ENCODE measurements at regions not wholly inside any gene's neighbourhood (a gene's known extent, or its start where the extent isn't known, plus 50 kb on each side); places are given as distances from the start of the nearest gene placed in this dataset.

DNA sequence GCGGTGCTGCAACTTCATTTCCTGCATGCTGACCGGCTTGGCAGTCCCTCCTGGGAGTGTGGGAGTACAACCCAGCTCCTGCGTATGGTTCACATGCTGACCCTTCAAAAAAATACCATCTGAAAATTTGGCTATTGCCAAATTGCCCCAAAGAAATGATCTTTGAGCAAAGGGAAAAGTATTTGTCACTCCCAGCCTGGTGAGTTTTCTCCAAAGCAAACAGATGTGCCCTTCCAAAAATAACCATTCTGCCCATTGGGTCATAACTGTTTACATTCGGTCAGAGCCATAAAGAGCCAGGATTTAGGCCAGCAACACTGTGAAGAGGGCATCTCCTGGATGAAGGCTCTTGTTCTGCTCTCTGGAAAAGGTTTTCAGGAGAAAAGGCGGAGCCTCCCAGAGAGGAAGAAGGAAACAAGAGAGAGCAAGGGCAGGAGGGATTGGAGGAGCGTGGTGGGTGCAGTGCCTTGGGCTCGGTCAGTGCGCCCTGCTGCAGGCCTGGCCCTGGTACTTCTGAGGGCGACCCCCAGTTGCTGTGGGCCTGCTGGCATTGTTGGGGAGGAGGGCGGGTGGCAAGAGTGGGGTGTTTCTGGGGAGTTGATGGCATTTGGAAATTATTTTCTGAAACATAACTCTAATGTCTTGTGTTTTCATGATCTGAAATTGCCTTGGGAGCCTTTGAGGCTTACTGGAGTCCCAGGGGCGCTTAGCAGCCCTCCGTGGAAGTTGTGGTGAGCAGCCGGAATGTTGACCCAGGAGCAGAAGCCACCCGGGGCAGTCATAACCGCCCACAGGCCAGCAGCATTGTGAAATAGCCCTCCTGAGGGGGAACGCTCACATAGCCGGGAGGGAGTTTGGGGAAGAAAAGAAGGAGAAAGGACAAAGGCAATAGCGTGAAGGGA, 248.4 kb downstream of the MYLK4 start (continued):
- no peak for TF ChIP-seq KIAA2018 (CRISPR knock-in tag; IDR thresholded peaks at IDR 0.05; ENCODE audit: borderline replicate concordance)

GRCh38 chr6:2497922-2498623, 252.6 kb downstream of the MYLK4 start:
- ATAC-seq: no peak
- POLR2A ChIA-PET: no interaction called here
- intact Hi-C loops (cut with micrococcal nuclease; ENCODE audit: unreplicated experiment) (no loop called here), in situ Hi-C loops (cut with HindIII; ENCODE audit: extremely low pct_ligation_motif_present, low pct_unique_long_range_greater_than_20kb) (no loop called here)
- Histone ChIP-seq H3K79me2 (ENCODE audit: insufficient read depth, low read length) (no peaks in the 10 kb centered on the region), H2AFZ (ENCODE audit: low read length) (no peak overlapping the region), H3K4me3 (replicated peaks in 1 of 3; ENCODE audit: insufficient read depth in 1 of 3, low read depth in 2 of 3, low read length in 3 of 3) (no peak overlapping the region), H4K20me1 (ENCODE audit: insufficient read depth, low read length) (no peaks in the 10 kb centered on the region), H3K9me3 (ENCODE audit: low read length) (no peaks in the 10 kb centered on the region), H3K4me2 (ENCODE audit: low read depth, low read length) (no peak overlapping the region), H3K4me1 (ENCODE audit: insufficient read depth, low read length) (peaks cover 16% of the 10 kb centered on the region), H3K27me3 (ENCODE audit: control insufficient read depth in 1 of 2, insufficient read depth in 2 of 2, low read length in 2 of 2) (no peaks in the 10 kb centered on the region; a peak in 1 of 5 replicates), H3K27ac (ENCODE audit: extremely low read length, insufficient read depth, low read length) (no peak overlapping the region), H3K9ac (ENCODE audit: insufficient read depth, low read depth, low read length) (no peak overlapping the region), H3K36me3 (replicated peaks in 1 of 2; ENCODE audit: control insufficient read depth in 1 of 2, insufficient read depth in 2 of 2, low read length in 2 of 2) (no peaks in the 10 kb centered on the region)
- BruUV-seq (replicated peaks): no TSS peak
- CTCF ChIA-PET (ENCODE audit: low intra/inter-chr PET ratio, low total read pairs): no interaction called here
- FAIRE-seq: no peak
- no peak for DNase-seq (ENCODE audit: low spot score)
- 44% methylated on average over 11 of the region's 11 CpGs for WGBS (ENCODE audit: low lambda C conversion rate)
- TF ChIP-seq, protein P1, sequence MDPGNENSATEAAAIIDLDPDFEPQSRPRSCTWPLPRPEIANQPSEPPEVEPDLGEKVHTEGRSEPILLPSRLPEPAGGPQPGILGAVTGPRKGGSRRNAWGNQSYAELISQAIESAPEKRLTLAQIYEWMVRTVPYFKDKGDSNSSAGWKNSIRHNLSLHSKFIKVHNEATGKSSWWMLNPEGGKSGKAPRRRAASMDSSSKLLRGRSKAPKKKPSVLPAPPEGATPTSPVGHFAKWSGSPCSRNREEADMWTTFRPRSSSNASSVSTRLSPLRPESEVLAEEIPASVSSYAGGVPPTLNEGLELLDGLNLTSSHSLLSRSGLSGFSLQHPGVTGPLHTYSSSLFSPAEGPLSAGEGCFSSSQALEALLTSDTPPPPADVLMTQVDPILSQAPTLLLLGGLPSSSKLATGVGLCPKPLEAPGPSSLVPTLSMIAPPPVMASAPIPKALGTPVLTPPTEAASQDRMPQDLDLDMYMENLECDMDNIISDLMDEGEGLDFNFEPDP (CRISPR knock-in tag; conservative IDR thresholded peaks at IDR 0.05): no peak
- TF ChIP-seq, protein P2, sequence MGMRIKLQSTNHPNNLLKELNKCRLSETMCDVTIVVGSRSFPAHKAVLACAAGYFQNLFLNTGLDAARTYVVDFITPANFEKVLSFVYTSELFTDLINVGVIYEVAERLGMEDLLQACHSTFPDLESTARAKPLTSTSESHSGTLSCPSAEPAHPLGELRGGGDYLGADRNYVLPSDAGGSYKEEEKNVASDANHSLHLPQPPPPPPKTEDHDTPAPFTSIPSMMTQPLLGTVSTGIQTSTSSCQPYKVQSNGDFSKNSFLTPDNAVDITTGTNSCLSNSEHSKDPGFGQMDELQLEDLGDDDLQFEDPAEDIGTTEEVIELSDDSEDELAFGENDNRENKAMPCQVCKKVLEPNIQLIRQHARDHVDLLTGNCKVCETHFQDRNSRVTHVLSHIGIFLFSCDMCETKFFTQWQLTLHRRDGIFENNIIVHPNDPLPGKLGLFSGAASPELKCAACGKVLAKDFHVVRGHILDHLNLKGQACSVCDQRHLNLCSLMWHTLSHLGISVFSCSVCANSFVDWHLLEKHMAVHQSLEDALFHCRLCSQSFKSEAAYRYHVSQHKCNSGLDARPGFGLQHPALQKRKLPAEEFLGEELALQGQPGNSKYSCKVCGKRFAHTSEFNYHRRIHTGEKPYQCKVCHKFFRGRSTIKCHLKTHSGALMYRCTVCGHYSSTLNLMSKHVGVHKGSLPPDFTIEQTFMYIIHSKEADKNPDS (CRISPR knock-in tag; IDR thresholded peaks at IDR 0.05): no peak
- TF ChIP-seq NFIB (CRISPR knock-in tag; IDR thresholded peaks at IDR 0.05; ENCODE audit: borderline replicate concordance) (no peak), HOXD1 (CRISPR knock-in tag; IDR thresholded peaks at IDR 0.05) (no peak), ZSCAN31 (CRISPR knock-in tag; IDR thresholded peaks at IDR 0.05; ENCODE audit: low read depth) (no peak), MED8 (CRISPR knock-in tag; IDR thresholded peaks at IDR 0.05; ENCODE audit: insufficient replicate concordance) (no peak), HNRNPL (IDR thresholded peaks at IDR 0.05; ENCODE audit: low read depth, low read length) (no peak), MIER3 (CRISPR knock-in tag; IDR thresholded peaks at IDR 0.05; ENCODE audit: borderline replicate concordance) (no peak)
